ENCODE measurements at regions not wholly inside any gene's neighbourhood (a gene's known extent, or its start where the extent isn't known, plus 50 kb on each side); places are given as distances from the start of the nearest gene placed in this dataset.

DNA sequence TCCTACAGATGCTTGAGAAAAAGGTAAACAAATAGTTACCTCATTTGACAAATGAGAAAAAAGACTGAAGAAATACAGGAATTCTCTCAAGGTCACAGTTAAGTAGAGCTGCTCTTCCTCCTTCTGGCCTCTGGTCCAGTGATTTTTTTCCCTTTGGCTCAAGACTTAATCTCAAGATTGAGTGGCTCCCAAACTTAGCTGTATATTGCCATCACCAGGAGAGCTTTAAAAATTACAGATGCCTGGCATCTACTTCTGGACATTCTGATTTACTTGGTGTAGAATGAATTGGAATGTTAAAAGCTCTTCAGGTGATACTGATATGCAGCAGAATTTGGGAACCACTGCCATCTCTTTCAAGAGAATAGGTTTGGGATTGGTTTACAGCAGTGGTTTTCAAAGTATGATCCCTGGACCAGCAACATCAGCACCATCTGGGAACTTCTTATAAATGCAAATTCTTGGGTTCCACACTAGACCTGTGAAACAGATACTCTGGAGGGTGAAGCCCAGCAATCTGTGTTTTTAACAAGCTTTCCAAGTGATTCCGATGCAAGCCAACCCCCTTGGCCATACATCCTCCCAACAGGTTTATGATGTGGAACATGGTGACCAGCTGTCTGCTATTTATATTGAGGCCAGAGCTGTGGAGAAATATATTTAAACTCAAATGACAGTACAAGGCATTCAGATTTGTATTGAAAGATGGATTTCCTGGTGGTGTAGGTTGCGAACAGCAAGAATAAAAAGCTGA, 333.0 kb upstream of the RARB start:
- no peaks in the 10 kb centered on the region for H3K27me3 ChIP-seq (ENCODE audit: insufficient read depth, low read depth, low read length)
- no peak overlapping the region for H2AFZ ChIP-seq (ENCODE audit: low read depth, low read length)
- no peaks in the 10 kb centered on the region for H3K9me2 ChIP-seq (ENCODE audit: insufficient read depth, low read length)
- H3K79me2 ChIP-seq (replicated peaks; ENCODE audit: insufficient read depth, low read length) = no peaks in the 10 kb centered on the region
- H3K4me3 ChIP-seq (ENCODE audit: low read length) = no peak overlapping the region
- no peaks in the 10 kb centered on the region for H4K20me1 ChIP-seq (ENCODE audit: insufficient read depth)
- H3K9me3 ChIP-seq (ENCODE audit: low read length) = no peaks in the 10 kb centered on the region
- no peaks in the 10 kb centered on the region for H3F3A ChIP-seq (ENCODE audit: insufficient read depth, low read length, poor library complexity, severe bottlenecking)
- H3K4me2 ChIP-seq (ENCODE audit: low read length) = no peak overlapping the region
- no peak overlapping the region for H3K9ac ChIP-seq (ENCODE audit: low read length)
- no peak overlapping the region for H3K27ac ChIP-seq (ENCODE audit: low read length)
- no peaks in the 10 kb centered on the region for H3K36me3 ChIP-seq (ENCODE audit: insufficient read depth, low read length)
- TF ChIP-seq MXI1 (conservative IDR thresholded peaks at IDR 0.05; ENCODE audit: poor library complexity, severe bottlenecking) (no peak), EZH2 (IDR thresholded peaks at IDR 0.05; ENCODE audit: borderline replicate concordance, insufficient read depth, low read length, poor library complexity, severe bottlenecking) (no peak), EP300 (conservative IDR thresholded peaks at IDR 0.05; ENCODE audit: poor library complexity, severe bottlenecking) (no peak), TAF1 (IDR thresholded peaks at IDR 0.05; ENCODE audit: low read depth) (no peak), POLR2AphosphoS5 (IDR thresholded peaks at IDR 0.05) (no peak), RAD21 (conservative IDR thresholded peaks at IDR 0.05) (no peak), SMC3 (conservative IDR thresholded peaks at IDR 0.05; ENCODE audit: poor library complexity) (no peak)
- TF ChIP-seq, protein P1, sequence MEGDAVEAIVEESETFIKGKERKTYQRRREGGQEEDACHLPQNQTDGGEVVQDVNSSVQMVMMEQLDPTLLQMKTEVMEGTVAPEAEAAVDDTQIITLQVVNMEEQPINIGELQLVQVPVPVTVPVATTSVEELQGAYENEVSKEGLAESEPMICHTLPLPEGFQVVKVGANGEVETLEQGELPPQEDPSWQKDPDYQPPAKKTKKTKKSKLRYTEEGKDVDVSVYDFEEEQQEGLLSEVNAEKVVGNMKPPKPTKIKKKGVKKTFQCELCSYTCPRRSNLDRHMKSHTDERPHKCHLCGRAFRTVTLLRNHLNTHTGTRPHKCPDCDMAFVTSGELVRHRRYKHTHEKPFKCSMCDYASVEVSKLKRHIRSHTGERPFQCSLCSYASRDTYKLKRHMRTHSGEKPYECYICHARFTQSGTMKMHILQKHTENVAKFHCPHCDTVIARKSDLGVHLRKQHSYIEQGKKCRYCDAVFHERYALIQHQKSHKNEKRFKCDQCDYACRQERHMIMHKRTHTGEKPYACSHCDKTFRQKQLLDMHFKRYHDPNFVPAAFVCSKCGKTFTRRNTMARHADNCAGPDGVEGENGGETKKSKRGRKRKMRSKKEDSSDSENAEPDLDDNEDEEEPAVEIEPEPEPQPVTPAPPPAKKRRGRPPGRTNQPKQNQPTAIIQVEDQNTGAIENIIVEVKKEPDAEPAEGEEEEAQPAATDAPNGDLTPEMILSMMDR (IDR thresholded peaks at IDR 0.05; ENCODE audit: poor library complexity, severe bottlenecking) = no peak
- TF ChIP-seq, protein P2, sequence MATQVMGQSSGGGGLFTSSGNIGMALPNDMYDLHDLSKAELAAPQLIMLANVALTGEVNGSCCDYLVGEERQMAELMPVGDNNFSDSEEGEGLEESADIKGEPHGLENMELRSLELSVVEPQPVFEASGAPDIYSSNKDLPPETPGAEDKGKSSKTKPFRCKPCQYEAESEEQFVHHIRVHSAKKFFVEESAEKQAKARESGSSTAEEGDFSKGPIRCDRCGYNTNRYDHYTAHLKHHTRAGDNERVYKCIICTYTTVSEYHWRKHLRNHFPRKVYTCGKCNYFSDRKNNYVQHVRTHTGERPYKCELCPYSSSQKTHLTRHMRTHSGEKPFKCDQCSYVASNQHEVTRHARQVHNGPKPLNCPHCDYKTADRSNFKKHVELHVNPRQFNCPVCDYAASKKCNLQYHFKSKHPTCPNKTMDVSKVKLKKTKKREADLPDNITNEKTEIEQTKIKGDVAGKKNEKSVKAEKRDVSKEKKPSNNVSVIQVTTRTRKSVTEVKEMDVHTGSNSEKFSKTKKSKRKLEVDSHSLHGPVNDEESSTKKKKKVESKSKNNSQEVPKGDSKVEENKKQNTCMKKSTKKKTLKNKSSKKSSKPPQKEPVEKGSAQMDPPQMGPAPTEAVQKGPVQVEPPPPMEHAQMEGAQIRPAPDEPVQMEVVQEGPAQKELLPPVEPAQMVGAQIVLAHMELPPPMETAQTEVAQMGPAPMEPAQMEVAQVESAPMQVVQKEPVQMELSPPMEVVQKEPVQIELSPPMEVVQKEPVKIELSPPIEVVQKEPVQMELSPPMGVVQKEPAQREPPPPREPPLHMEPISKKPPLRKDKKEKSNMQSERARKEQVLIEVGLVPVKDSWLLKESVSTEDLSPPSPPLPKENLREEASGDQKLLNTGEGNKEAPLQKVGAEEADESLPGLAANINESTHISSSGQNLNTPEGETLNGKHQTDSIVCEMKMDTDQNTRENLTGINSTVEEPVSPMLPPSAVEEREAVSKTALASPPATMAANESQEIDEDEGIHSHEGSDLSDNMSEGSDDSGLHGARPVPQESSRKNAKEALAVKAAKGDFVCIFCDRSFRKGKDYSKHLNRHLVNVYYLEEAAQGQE (IDR thresholded peaks at IDR 0.05; ENCODE audit: borderline replicate concordance) = no peak

DNA sequence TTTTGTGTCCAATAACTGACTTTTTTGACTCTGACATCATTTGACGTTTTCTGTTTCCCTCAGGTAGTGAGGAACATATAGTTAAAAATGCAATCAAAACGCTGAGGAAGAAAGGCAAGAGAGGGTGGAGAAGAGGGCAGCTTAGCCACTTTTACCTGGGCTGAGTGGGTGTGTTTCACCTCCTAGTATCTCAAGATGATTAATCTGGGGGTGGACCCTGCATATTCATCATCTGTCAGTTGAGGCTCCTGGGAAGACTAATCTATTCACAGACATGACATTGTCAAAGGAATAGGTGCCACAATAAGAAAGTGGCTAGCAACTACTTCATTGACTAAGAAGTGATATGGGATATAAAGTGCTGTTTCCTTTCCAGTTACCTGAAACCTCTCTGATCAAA, 331.5 kb upstream of the RARB start:
- Histone ChIP-seq H2AFZ (ENCODE audit: low read depth, low read length) (no peak overlapping the region), H3K4me2 (ENCODE audit: low read length) (no peak overlapping the region), H3K9me2 (ENCODE audit: insufficient read depth, low read length) (no peaks in the 10 kb centered on the region), H3K9me3 (ENCODE audit: low read length) (no peaks in the 10 kb centered on the region), H3K36me3 (ENCODE audit: insufficient read depth, low read length) (no peaks in the 10 kb centered on the region), H3K4me3 (ENCODE audit: low read length) (no peak overlapping the region), H3F3A (ENCODE audit: insufficient read depth, low read length, poor library complexity, severe bottlenecking) (no peaks in the 10 kb centered on the region), H3K9ac (ENCODE audit: low read length) (no peak overlapping the region), H3K27ac (ENCODE audit: low read length) (no peak overlapping the region), H3K79me2 (replicated peaks; ENCODE audit: insufficient read depth, low read length) (no peaks in the 10 kb centered on the region), H3K27me3 (ENCODE audit: insufficient read depth, low read depth, low read length) (no peaks in the 10 kb centered on the region), H4K20me1 (ENCODE audit: insufficient read depth) (no peaks in the 10 kb centered on the region)
- TF ChIP-seq RAD21 (conservative IDR thresholded peaks at IDR 0.05) (no peak), TAF1 (IDR thresholded peaks at IDR 0.05; ENCODE audit: low read depth) (no peak), SMC3 (conservative IDR thresholded peaks at IDR 0.05; ENCODE audit: poor library complexity) (no peak), POLR2AphosphoS5 (IDR thresholded peaks at IDR 0.05) (no peak), MXI1 (conservative IDR thresholded peaks at IDR 0.05; ENCODE audit: poor library complexity, severe bottlenecking) (no peak), EP300 (conservative IDR thresholded peaks at IDR 0.05; ENCODE audit: poor library complexity, severe bottlenecking) (no peak), EZH2 (IDR thresholded peaks at IDR 0.05; ENCODE audit: borderline replicate concordance, insufficient read depth, low read length, poor library complexity, severe bottlenecking) (no peak)
- TF ChIP-seq, protein P1 (IDR thresholded peaks at IDR 0.05; ENCODE audit: poor library complexity, severe bottlenecking) = no peak
- TF ChIP-seq, protein P2 (IDR thresholded peaks at IDR 0.05; ENCODE audit: borderline replicate concordance) = no peak
